Esophagus squamous epithelium (tissue), 4 donors: ENCODE measurements at regions not wholly inside any gene's neighbourhood (a gene's known extent, or its start where the extent isn't known, plus 50 kb on each side); places are given as distances from the start of the nearest gene placed in this dataset.

ENCODE experiments used
- CTCF ChIP-seq, 6 experiments: fragments of 450-650 bp in 4 of 6; fragments of 200-600 bp in 2 of 6; sonication (generic) in 2 of 6; IDR thresholded peaks; one replicate each; pipeline ENCODE4 v1.5.1; 2016 to 2019; ENCODE audit warnings: antibody characterized with exemption in 6 of 6, mild to moderate bottlenecking in 4 of 6, moderate library complexity in 4 of 6
- POLR2A ChIP-seq, 4 donors: fragments of 450-650 bp; IDR thresholded peaks; one replicate each; pipeline ENCODE4 v1.6.1; 2017; ENCODE audit warnings: antibody characterized with exemption in 4 of 4, mild to moderate bottlenecking in 4 of 4, moderate library complexity in 3 of 4

- TF ChIP-seq CTCF (IDR thresholded peaks at IDR 0.05) (no peak), POLR2A (IDR thresholded peaks at IDR 0.05) (no peak)
Measured at GRCh38 chr6:99096170-99096569, 148.4 kb upstream of the FBXL4 start.
